Gastrocnemius medialis (tissue), 4 donors: ENCODE measurements at regions not wholly inside any gene's neighbourhood (a gene's known extent, or its start where the extent isn't known, plus 50 kb on each side); places are given as distances from the start of the nearest gene placed in this dataset.

Experiments
- POLR2A ChIP-seq, 2 donors: fragments of 450-650 bp; IDR thresholded peaks; one replicate each; pipeline ENCODE4 v1.6.1; 2017; ENCODE audit warnings: antibody characterized with exemption in 2 of 2, mild to moderate bottlenecking in 2 of 2, moderate library complexity in 2 of 2
- TF ChIP-seq, protein P1 (sequence below), 5 experiments: fragments of 450-650 bp in 3 of 5; fragments of 200-600 bp in 2 of 5; sonication (generic) in 2 of 5; IDR thresholded peaks in 4 of 5; conservative IDR thresholded peaks in 1 of 5; 1 replicate in 4 of 5; 2 replicates in 1 of 5; pipeline ENCODE4 v1.5.1; 2016 to 2019; ENCODE audit warnings: antibody characterized with exemption in 5 of 5, mild to moderate bottlenecking in 3 of 5, moderate library complexity in 3 of 5

DNA sequence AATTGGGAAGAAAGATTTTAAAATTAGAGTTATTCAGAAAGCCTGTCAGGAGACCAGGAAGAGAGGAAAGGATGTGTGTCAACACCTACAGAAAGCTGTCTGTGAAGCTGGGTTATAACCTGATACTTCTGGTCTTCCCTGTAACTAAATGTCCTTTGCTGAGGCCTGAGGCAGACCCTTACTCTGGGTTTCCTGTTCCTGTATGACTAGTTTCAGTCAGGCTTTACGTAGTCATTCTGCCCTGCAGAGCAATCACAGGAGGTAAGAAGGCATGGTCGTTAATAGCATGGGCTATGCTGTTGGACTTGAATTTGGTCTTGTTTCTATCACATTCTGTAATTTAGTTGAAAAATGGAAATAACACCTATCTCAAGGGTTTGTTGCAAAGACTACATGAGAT, 110.5 kb upstream of the IGFBP7 start:
- TF ChIP-seq POLR2A (IDR thresholded peaks at IDR 0.05), result no peak
- TF ChIP-seq, protein P1, sequence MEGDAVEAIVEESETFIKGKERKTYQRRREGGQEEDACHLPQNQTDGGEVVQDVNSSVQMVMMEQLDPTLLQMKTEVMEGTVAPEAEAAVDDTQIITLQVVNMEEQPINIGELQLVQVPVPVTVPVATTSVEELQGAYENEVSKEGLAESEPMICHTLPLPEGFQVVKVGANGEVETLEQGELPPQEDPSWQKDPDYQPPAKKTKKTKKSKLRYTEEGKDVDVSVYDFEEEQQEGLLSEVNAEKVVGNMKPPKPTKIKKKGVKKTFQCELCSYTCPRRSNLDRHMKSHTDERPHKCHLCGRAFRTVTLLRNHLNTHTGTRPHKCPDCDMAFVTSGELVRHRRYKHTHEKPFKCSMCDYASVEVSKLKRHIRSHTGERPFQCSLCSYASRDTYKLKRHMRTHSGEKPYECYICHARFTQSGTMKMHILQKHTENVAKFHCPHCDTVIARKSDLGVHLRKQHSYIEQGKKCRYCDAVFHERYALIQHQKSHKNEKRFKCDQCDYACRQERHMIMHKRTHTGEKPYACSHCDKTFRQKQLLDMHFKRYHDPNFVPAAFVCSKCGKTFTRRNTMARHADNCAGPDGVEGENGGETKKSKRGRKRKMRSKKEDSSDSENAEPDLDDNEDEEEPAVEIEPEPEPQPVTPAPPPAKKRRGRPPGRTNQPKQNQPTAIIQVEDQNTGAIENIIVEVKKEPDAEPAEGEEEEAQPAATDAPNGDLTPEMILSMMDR (IDR thresholded peaks at IDR 0.05 in 4 of 5, conservative IDR thresholded peaks at IDR 0.05 in 1 of 5), result no peak
